DOHH2 (cell line): ENCODE measurements at regions not wholly inside any gene's neighbourhood (a gene's known extent, or its start where the extent isn't known, plus 50 kb on each side); places are given as distances from the start of the nearest gene placed in this dataset.

Experiments
- H3F3A ChIP-seq: fragments of 200-600 bp; sonication (generic), shearing (Covaris generic); 2 replicates; pipeline ENCODE4 v1.6.0; 2016; ENCODE audit warnings: antibody characterized with exemption, mild to moderate bottlenecking; ENCODE audit not compliant: control insufficient read depth, insufficient read depth
- H3K27ac ChIP-seq: fragments of 200-600 bp; sonication (generic); 2 replicates; pipeline ENCODE4 v1.5.1; 2014; ENCODE audit warnings: low read depth, mild to moderate bottlenecking, low read length, moderate library complexity
- H3K27me3 ChIP-seq: fragments of 200-600 bp; sonication (generic); 2 replicates; pipeline ENCODE4 v1.6.1; 2014; ENCODE audit warnings: mild to moderate bottlenecking, low read length, mixed read lengths; ENCODE audit not compliant: control insufficient read depth
- H3K36me3 ChIP-seq: fragments of 200-600 bp; sonication (generic); 2 replicates; pipeline ENCODE4 v1.6.1; 2014; ENCODE audit warnings: mild to moderate bottlenecking, low read length, moderate library complexity, mixed read lengths; ENCODE audit not compliant: control insufficient read depth
- H3K4me1 ChIP-seq: fragments of 200-600 bp; sonication (generic); 2 replicates; pipeline ENCODE4 v1.6.1; 2014; ENCODE audit warnings: mild to moderate bottlenecking, low read length, mixed read lengths; ENCODE audit not compliant: control insufficient read depth
- H3K4me2 ChIP-seq: fragments of 200-600 bp; sonication (generic); 2 replicates; pipeline ENCODE4 v1.6.0; 2014; ENCODE audit warnings: mild to moderate bottlenecking, low read length, moderate library complexity
- H3K4me3 ChIP-seq: fragments of 200-600 bp; sonication (generic); 2 replicates; pipeline ENCODE4 v1.5.1; 2014; ENCODE audit warnings: mild to moderate bottlenecking, low read length, mixed read lengths
- H3K79me2 ChIP-seq: fragments of 200-600 bp; sonication (generic); 2 replicates; pipeline ENCODE4 v1.6.1; 2014; ENCODE audit warnings: mild to moderate bottlenecking, low read length, mixed read lengths; ENCODE audit not compliant: control insufficient read depth
- H3K9me2 ChIP-seq: fragments of 200-600 bp; sonication (generic); replicated peaks from 2 replicates; pipeline ENCODE4 v1.6.1; 2014; ENCODE audit warnings: mild to moderate bottlenecking, low read length, mixed read lengths; ENCODE audit not compliant: control insufficient read depth
- H3K9me3 ChIP-seq: fragments of 200-600 bp; sonication (generic); 2 replicates; pipeline ENCODE4 v1.6.1; 2014; ENCODE audit warnings: antibody characterized with exemption, low read length, mixed read lengths; ENCODE audit not compliant: control insufficient read depth, insufficient read depth
- H4K20me1 ChIP-seq: fragments of 200-600 bp; sonication (generic); 2 replicates; pipeline ENCODE4 v1.6.0; 2014; ENCODE audit warnings: low read depth, mild to moderate bottlenecking, antibody characterized with exemption, low read length, moderate library complexity; ENCODE audit not compliant: control insufficient read depth, insufficient read depth
- CTCF ChIP-seq: fragments of 200-600 bp; sonication (generic); IDR thresholded peaks from one replicate; pipeline ENCODE4 v1.5.1; 2014; ENCODE audit warnings: antibody characterized with exemption, mild to moderate bottlenecking, low read depth, low read length; ENCODE audit not compliant: poor library complexity, severe bottlenecking
- EZH2phosphoT487 ChIP-seq: fragments of 200-600 bp; sonication (generic); IDR thresholded peaks from 2 replicates; pipeline ENCODE4 v1.6.1; 2017; ENCODE audit warnings: borderline replicate concordance, mild to moderate bottlenecking, antibody characterized with exemption, low read length, moderate library complexity, mixed read lengths

- Histone ChIP-seq H3K79me2 (no peaks in the 10 kb centered on the region), H3K4me3 (no peak overlapping the region), H3K27ac (no peak overlapping the region), H3F3A (no peaks in the 10 kb centered on the region), H4K20me1 (no peaks in the 10 kb centered on the region), H3K9me3 (no peaks in the 10 kb centered on the region), H3K4me1 (peaks cover 5% of the 10 kb centered on the region; the same call in 1 of the 2 replicates), H3K4me2 (no peak overlapping the region), H3K36me3 (no peaks in the 10 kb centered on the region), H3K9me2 (no peaks in the 10 kb centered on the region), H3K27me3 (no peaks in the 10 kb centered on the region)
- TF ChIP-seq CTCF, result no peak
- no peak for TF ChIP-seq EZH2phosphoT487
Measured at GRCh38 chr6:139490482-139490881, 116.0 kb upstream of the CITED2 start.

- Histone ChIP-seq H3K27me3 (no peaks in the 10 kb centered on the region), H3K9me3 (no peaks in the 10 kb centered on the region), H3K36me3 (no peaks in the 10 kb centered on the region), H3K79me2 (no peaks in the 10 kb centered on the region), H3K4me3 (no peak overlapping the region), H3K9me2 (no peaks in the 10 kb centered on the region), H3K4me2 (no peak overlapping the region), H3F3A (no peaks in the 10 kb centered on the region), H3K27ac (no peak overlapping the region), H4K20me1 (no peaks in the 10 kb centered on the region), H3K4me1 (peaks cover 5% of the 10 kb centered on the region; the same call in 1 of the 2 replicates)
- TF ChIP-seq CTCF (no peak), EZH2phosphoT487 (no peak)
Measured at GRCh38 chr6:139486476-139486799, 112.0 kb upstream of the CITED2 start.

GRCh38 chr6:139485742-139486475 lies 111.5 kb upstream of the CITED2 start:
- Histone ChIP-seq H3K27ac (no peak overlapping the region), H3K36me3 (no peaks in the 10 kb centered on the region), H3K4me2 (no peak overlapping the region), H3K79me2 (no peaks in the 10 kb centered on the region), H3K9me3 (no peaks in the 10 kb centered on the region), H3F3A (no peaks in the 10 kb centered on the region), H4K20me1 (no peaks in the 10 kb centered on the region), H3K9me2 (no peaks in the 10 kb centered on the region), H3K27me3 (no peaks in the 10 kb centered on the region), H3K4me3 (no peak overlapping the region), H3K4me1 (peaks cover 5% of the 10 kb centered on the region; the same call in 1 of the 2 replicates)
- TF ChIP-seq EZH2phosphoT487 (no peak), CTCF (no peak)
